Prostate gland (tissue), 2 donors: ENCODE measurements at regions not wholly inside any gene's neighbourhood (a gene's known extent, or its start where the extent isn't known, plus 50 kb on each side); places are given as distances from the start of the nearest gene placed in this dataset.

ENCODE experiments used
- CTCF ChIP-seq, 4 experiments: fragments of 200-600 bp in 2 of 4; fragments of 450-650 bp in 2 of 4; sonication (generic) in 2 of 4; IDR thresholded peaks; 1 replicate in 3 of 4; 2 replicates in 1 of 4; pipeline ENCODE4 v1.5.1; 2016 to 2019; ENCODE audit warnings: antibody characterized with exemption in 4 of 4, mild to moderate bottlenecking in 2 of 4, moderate library complexity in 2 of 4
- POLR2A ChIP-seq: fragments of 450-650 bp; IDR thresholded peaks from one replicate; pipeline ENCODE4 v1.6.1; 2016; ENCODE audit warnings: antibody characterized with exemption, mild to moderate bottlenecking

DNA sequence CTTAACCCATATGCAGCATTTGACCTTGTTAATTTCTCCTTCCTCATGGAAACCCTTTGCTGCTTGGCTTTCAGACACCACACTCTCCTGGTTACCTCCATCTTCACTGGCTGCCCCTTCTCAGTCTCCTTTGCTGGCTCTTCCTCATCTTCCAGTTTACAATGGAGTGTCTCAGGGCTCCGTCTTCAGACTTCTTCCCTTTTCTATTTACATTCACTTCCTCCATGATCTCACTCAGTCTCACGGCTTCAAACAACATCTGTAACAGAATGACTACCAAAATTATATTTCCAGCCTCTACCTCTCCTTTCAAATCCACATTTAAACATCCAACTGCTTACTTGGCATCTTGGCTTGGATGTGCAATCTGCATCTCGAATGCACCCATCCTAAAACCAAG is 140.4 kb downstream of the DKK1 start:
- TF ChIP-seq CTCF (IDR thresholded peaks at IDR 0.05) (no peak), POLR2A (no peak)
